SU-DHL-6 (cell line): ENCODE measurements at regions not wholly inside any gene's neighbourhood (a gene's known extent, or its start where the extent isn't known, plus 50 kb on each side); places are given as distances from the start of the nearest gene placed in this dataset.

Source experiments
- H2AFZ ChIP-seq: fragments of 200-600 bp; sonication (generic); 2 replicates; pipeline ENCODE4 v1.6.1; 2014; ENCODE audit warnings: low read depth, mild to moderate bottlenecking, moderate library complexity, mixed read lengths, antibody characterized with exemption, low read length; ENCODE audit not compliant: severe bottlenecking
- H3F3A ChIP-seq: fragments of 200-600 bp; shearing (Covaris generic); 2 replicates; pipeline ENCODE4 v1.6.0; 2016; ENCODE audit warnings: antibody characterized with exemption, mild to moderate bottlenecking; ENCODE audit not compliant: insufficient read depth
- H3K27ac ChIP-seq: fragments of 200-600 bp; sonication (generic); 2 replicates; pipeline ENCODE4 v1.5.1; 2016; ENCODE audit warnings: low read depth, mild to moderate bottlenecking, low read length, moderate library complexity, mixed read lengths
- H3K27me3 ChIP-seq: fragments of 200-600 bp; sonication (generic), shearing (Covaris generic); 2 replicates; pipeline ENCODE4 v1.6.0; 2014; ENCODE audit warnings: mild to moderate bottlenecking, low read length
- H3K36me3 ChIP-seq: fragments of 200-600 bp; sonication (generic); 2 replicates; pipeline ENCODE4 v1.6.1; 2014; ENCODE audit warnings: mild to moderate bottlenecking, low read length, mixed read lengths
- H3K4me2 ChIP-seq: fragments of 300-600, 200-600 bp; shearing (Covaris generic), sonication (generic); 2 replicates; pipeline ENCODE4 v1.6.0; 2014; ENCODE audit warnings: low read length, low read depth, mild to moderate bottlenecking; ENCODE audit not compliant: poor library complexity, severe bottlenecking
- H3K4me3 ChIP-seq: fragments of 200-600 bp; sonication (generic); 2 replicates; pipeline ENCODE4 v1.5.1; 2014; ENCODE audit warnings: antibody characterized with exemption, low read length, mild to moderate bottlenecking, mixed read lengths; ENCODE audit not compliant: insufficient read depth, poor library complexity, severe bottlenecking
- H3K79me2 ChIP-seq: fragments of 200-600 bp; sonication (generic); 2 replicates; pipeline ENCODE4 v1.6.1; 2014; ENCODE audit warnings: mild to moderate bottlenecking, low read length, moderate library complexity; ENCODE audit not compliant: insufficient read depth
- H3K9ac ChIP-seq: fragments of 200-600 bp; sonication (generic); 2 replicates; pipeline ENCODE4 v1.7.0; 2014; ENCODE audit warnings: mild to moderate bottlenecking, low read length
- H3K9me2 ChIP-seq: fragments of 200-600 bp; sonication (generic); replicated peaks from 2 replicates; pipeline ENCODE4 v1.6.1; 2014; ENCODE audit warnings: low read length; ENCODE audit not compliant: insufficient read depth
- H3K9me3 ChIP-seq: fragments of 200-600 bp; sonication (generic); 2 replicates; pipeline ENCODE4 v1.6.1; 2014; ENCODE audit warnings: low read length, mixed read lengths; ENCODE audit not compliant: insufficient read depth
- H4K20me1 ChIP-seq: fragments of 200-600 bp; sonication (generic); 2 replicates; pipeline ENCODE4 v1.6.1; 2014; ENCODE audit warnings: low read depth, mild to moderate bottlenecking, antibody characterized with exemption, low read length, moderate library complexity, mixed read lengths
- EZH2phosphoT487 ChIP-seq: fragments of 200-600 bp; sonication (generic), shearing (Covaris generic); conservative IDR thresholded peaks from 2 replicates; pipeline ENCODE4 v1.6.1; 2018; ENCODE audit warnings: mild to moderate bottlenecking, antibody characterized with exemption, low read length, moderate library complexity, mixed read lengths
- TF ChIP-seq, protein P1 (sequence below): fragments of 200-600 bp; sonication (generic); IDR thresholded peaks from one replicate; pipeline ENCODE4 v1.5.1; 2017; ENCODE audit warnings: antibody characterized with exemption, mild to moderate bottlenecking, low read length, moderate library complexity; ENCODE audit not compliant: insufficient read depth, poor library complexity, severe bottlenecking

DNA sequence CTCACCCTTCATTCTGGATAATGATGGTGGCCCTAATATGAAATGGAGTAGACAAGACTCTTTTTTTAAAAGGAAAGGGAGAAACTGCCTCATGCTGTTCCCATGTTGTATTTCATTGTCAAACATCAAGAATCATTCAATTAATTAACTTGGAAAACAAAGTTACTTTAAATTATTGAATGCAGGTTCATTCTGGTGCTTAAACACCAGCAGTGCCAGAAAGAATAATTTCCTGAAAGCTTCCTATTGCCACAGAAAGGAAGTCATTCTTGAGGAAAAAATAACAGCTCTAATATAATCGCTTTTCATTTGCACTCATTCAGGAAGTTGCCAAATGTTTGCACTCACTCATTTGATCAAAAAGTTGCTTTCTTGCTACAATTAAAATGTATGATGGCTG, 497.1 kb upstream of the CDH11 start:
- Histone ChIP-seq H3K79me2 (no peaks in the 10 kb centered on the region), H3K4me3 (no peak overlapping the region), H3K27me3 (no peaks in the 10 kb centered on the region), H3K9me3 (no peaks in the 10 kb centered on the region), H3F3A (no peaks in the 10 kb centered on the region), H3K4me2 (no peak overlapping the region), H3K27ac (no peak overlapping the region), H2AFZ (no peak overlapping the region), H3K9me2 (no peaks in the 10 kb centered on the region), H3K9ac (no peak overlapping the region), H3K36me3 (no peaks in the 10 kb centered on the region), H4K20me1 (no peaks in the 10 kb centered on the region)
- no peak for TF ChIP-seq EZH2phosphoT487
- TF ChIP-seq, protein P1, sequence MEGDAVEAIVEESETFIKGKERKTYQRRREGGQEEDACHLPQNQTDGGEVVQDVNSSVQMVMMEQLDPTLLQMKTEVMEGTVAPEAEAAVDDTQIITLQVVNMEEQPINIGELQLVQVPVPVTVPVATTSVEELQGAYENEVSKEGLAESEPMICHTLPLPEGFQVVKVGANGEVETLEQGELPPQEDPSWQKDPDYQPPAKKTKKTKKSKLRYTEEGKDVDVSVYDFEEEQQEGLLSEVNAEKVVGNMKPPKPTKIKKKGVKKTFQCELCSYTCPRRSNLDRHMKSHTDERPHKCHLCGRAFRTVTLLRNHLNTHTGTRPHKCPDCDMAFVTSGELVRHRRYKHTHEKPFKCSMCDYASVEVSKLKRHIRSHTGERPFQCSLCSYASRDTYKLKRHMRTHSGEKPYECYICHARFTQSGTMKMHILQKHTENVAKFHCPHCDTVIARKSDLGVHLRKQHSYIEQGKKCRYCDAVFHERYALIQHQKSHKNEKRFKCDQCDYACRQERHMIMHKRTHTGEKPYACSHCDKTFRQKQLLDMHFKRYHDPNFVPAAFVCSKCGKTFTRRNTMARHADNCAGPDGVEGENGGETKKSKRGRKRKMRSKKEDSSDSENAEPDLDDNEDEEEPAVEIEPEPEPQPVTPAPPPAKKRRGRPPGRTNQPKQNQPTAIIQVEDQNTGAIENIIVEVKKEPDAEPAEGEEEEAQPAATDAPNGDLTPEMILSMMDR: no peak

DNA sequence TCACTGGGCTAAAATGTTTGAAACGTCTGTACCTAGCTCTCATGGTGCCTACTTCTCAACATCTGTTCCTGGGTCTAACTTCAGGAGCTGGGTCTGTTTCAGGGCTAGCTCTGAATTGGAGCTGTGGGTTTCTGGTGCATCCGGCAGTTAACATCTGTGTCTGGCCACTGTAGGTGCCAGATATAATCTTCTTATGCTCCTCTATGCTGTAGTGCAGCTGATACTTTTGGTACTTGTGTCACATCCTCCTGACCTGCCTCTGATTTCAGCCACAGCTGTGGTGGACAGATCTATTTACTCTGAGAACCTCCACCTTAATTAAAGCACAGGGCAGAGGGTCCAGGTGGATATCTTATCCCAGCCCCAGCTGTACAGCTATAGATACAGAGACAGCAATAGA, 496.5 kb upstream of the CDH11 start:
- H3K9me3 ChIP-seq: no peaks in the 10 kb centered on the region
- no peak overlapping the region for H2AFZ ChIP-seq
- H3K27ac ChIP-seq: no peak overlapping the region
- no peak overlapping the region for H3K4me3 ChIP-seq
- TF ChIP-seq, protein P1: no peak
- no peak overlapping the region for H3K9ac ChIP-seq
- no peaks in the 10 kb centered on the region for H4K20me1 ChIP-seq
- H3K4me2 ChIP-seq: no peak overlapping the region
- H3K36me3 ChIP-seq: no peaks in the 10 kb centered on the region
- H3K9me2 ChIP-seq: no peaks in the 10 kb centered on the region
- H3K79me2 ChIP-seq: no peaks in the 10 kb centered on the region
- no peaks in the 10 kb centered on the region for H3K27me3 ChIP-seq
- H3F3A ChIP-seq: no peaks in the 10 kb centered on the region

DNA sequence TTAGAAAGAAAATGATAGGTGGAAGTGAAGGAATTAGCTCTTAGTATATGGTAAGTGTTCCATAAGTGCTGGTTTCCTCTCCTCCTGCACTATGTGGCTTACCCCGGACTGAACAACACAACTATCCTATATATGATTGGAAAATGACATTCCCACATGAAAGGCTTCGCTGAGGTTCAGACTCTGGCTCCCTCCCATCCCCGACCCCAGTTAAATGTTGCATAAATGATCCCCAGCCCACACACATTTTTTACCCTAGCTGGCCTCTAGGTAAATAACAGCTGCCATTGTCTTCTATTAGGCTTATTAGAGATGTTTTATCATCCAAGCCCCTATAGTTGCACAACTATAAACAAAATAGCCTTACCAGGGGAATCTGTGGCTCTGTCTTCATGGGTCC, 495.6 kb upstream of the CDH11 start:
- no peaks in the 10 kb centered on the region for H4K20me1 ChIP-seq
- H3K27me3 ChIP-seq: no peaks in the 10 kb centered on the region
- TF ChIP-seq, protein P1: no peak
- TF ChIP-seq EZH2phosphoT487: no peak
- no peak overlapping the region for H3K4me3 ChIP-seq
- no peak overlapping the region for H3K9ac ChIP-seq
- H3K9me3 ChIP-seq: no peaks in the 10 kb centered on the region
- H3K79me2 ChIP-seq: no peaks in the 10 kb centered on the region
- no peak overlapping the region for H3K4me2 ChIP-seq
- H3F3A ChIP-seq: no peaks in the 10 kb centered on the region
- no peaks in the 10 kb centered on the region for H3K36me3 ChIP-seq
- H3K9me2 ChIP-seq: no peaks in the 10 kb centered on the region
- no peak overlapping the region for H3K27ac ChIP-seq
- no peak overlapping the region for H2AFZ ChIP-seq

DNA sequence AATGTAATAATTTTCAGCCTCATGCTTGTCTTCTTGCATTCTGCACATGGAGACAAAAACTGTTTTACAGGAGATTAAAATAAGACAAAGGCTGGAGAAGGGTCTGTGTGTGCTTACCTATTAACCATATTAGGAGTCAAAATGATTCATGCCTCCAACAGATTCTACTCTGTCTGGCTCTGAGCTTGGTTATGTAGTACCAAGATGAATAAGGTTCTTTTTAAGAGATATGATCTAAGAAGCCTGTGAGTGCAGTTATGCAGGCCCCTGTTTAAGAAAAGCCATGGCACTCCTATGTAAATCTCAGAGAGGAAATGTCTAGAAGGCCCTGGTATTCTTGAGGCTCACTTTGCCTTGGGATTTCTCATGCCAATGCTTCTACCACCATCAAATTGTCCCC, 486.6 kb upstream of the CDH11 start:
- Histone ChIP-seq H3K9me3 (no peaks in the 10 kb centered on the region), H2AFZ (no peak overlapping the region), H3K79me2 (no peaks in the 10 kb centered on the region), H3K9me2 (no peaks in the 10 kb centered on the region; the same call in 1 of the 2 replicates), H4K20me1 (no peaks in the 10 kb centered on the region), H3F3A (no peaks in the 10 kb centered on the region), H3K4me2 (no peak overlapping the region), H3K36me3 (no peaks in the 10 kb centered on the region), H3K4me3 (no peak overlapping the region), H3K27me3 (no peaks in the 10 kb centered on the region), H3K9ac (no peak overlapping the region), H3K27ac (no peak overlapping the region)
- no peak for TF ChIP-seq EZH2phosphoT487
- TF ChIP-seq, protein P1: no peak
